IMR-90 (cell line): ENCODE measurements at regions not wholly inside any gene's neighbourhood (a gene's known extent, or its start where the extent isn't known, plus 50 kb on each side); places are given as distances from the start of the nearest gene placed in this dataset.

Source experiments
- BHLHE40 ChIP-seq: fragments of 150-350 bp; IDR thresholded peaks from 2 replicates; pipeline ENCODE4 v1.6.1; 2016; ENCODE audit warnings: mild to moderate bottlenecking, low read depth, low read length
- CEBPB ChIP-seq: IDR thresholded peaks from 2 replicates; pipeline ENCODE4 v1.6.1; 2012; ENCODE audit warnings: low read depth, low read length, improper control_type of control experiment
- CHD1 ChIP-seq: IDR thresholded peaks from 2 replicates; pipeline ENCODE4 v1.6.1; 2012; ENCODE audit warnings: low read depth, low read length, improper control_type of control experiment
- FOS ChIP-seq: fragments of 150-350 bp; IDR thresholded peaks from 2 replicates; pipeline ENCODE4 v1.6.1; 2016; ENCODE audit warnings: low read depth, low read length
- MAFK ChIP-seq: IDR thresholded peaks from 2 replicates; pipeline ENCODE4 v1.6.1; 2012; ENCODE audit warnings: low read depth, low read length, improper control_type of control experiment
- MXI1 ChIP-seq: IDR thresholded peaks from 2 replicates; pipeline ENCODE4 v1.6.1; 2012; ENCODE audit warnings: low read depth, mild to moderate bottlenecking, low read length, moderate library complexity, borderline replicate concordance
- NFE2L2 ChIP-seq: fragments of 150-350 bp; IDR thresholded peaks from 2 replicates; pipeline ENCODE4 v1.6.1; 2016; ENCODE audit warnings: low read depth, mild to moderate bottlenecking, low read length
- POLR2A ChIP-seq: IDR thresholded peaks from 2 replicates; pipeline ENCODE4 v1.6.1; 2012; ENCODE audit warnings: mild to moderate bottlenecking, low read depth, low read length
- RAD21 ChIP-seq: IDR thresholded peaks from 2 replicates; pipeline ENCODE4 v1.6.1; 2012; ENCODE audit warnings: low read length, improper control_type of control experiment
- RCOR1 ChIP-seq: IDR thresholded peaks from 2 replicates; pipeline ENCODE4 v1.6.1; 2012; ENCODE audit warnings: mild to moderate bottlenecking, low read length, improper control_type of control experiment; ENCODE audit not compliant: insufficient replicate concordance
- RFX5 ChIP-seq: IDR thresholded peaks from 2 replicates; pipeline ENCODE4 v1.8.0; 2012; ENCODE audit warnings: low read depth, mild to moderate bottlenecking, low read length, moderate library complexity
- SMC3 ChIP-seq: fragments of 150-350 bp; IDR thresholded peaks from 2 replicates; pipeline ENCODE4 v1.6.1; 2016; ENCODE audit warnings: low read depth, mild to moderate bottlenecking, antibody characterized with exemption, low read length, moderate library complexity
- USF2 ChIP-seq: fragments of 150-350 bp; IDR thresholded peaks from 2 replicates; pipeline ENCODE4 v1.6.1; 2017; ENCODE audit warnings: mild to moderate bottlenecking, antibody characterized with exemption, low read length, low read depth
- TF ChIP-seq, protein P1 (sequence below): conservative IDR thresholded peaks from 2 replicates; pipeline ENCODE4 v1.5.1; 2012; ENCODE audit warnings: mild to moderate bottlenecking, low read depth, low read length, improper control_type of control experiment

- no peak for TF ChIP-seq POLR2A
- TF ChIP-seq, protein P1, sequence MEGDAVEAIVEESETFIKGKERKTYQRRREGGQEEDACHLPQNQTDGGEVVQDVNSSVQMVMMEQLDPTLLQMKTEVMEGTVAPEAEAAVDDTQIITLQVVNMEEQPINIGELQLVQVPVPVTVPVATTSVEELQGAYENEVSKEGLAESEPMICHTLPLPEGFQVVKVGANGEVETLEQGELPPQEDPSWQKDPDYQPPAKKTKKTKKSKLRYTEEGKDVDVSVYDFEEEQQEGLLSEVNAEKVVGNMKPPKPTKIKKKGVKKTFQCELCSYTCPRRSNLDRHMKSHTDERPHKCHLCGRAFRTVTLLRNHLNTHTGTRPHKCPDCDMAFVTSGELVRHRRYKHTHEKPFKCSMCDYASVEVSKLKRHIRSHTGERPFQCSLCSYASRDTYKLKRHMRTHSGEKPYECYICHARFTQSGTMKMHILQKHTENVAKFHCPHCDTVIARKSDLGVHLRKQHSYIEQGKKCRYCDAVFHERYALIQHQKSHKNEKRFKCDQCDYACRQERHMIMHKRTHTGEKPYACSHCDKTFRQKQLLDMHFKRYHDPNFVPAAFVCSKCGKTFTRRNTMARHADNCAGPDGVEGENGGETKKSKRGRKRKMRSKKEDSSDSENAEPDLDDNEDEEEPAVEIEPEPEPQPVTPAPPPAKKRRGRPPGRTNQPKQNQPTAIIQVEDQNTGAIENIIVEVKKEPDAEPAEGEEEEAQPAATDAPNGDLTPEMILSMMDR = no peak
- TF ChIP-seq RAD21 = no peak
- no peak for TF ChIP-seq SMC3
- no peak for TF ChIP-seq NFE2L2
- no peak for TF ChIP-seq RCOR1
- no peak for TF ChIP-seq RFX5
- no peak for TF ChIP-seq MAFK
- no peak for TF ChIP-seq USF2
- no peak for TF ChIP-seq MXI1
- no peak for TF ChIP-seq CEBPB
- no peak for TF ChIP-seq BHLHE40
- no peak for TF ChIP-seq FOS
- no peak for TF ChIP-seq CHD1
These were observed 248.7 kb upstream of the RREB1 start for GRCh38 chr6:6859105-6859504.
